ENCODE measurements at regions not wholly inside any gene's neighbourhood (a gene's known extent, or its start where the extent isn't known, plus 50 kb on each side); places are given as distances from the start of the nearest gene placed in this dataset.

DNA sequence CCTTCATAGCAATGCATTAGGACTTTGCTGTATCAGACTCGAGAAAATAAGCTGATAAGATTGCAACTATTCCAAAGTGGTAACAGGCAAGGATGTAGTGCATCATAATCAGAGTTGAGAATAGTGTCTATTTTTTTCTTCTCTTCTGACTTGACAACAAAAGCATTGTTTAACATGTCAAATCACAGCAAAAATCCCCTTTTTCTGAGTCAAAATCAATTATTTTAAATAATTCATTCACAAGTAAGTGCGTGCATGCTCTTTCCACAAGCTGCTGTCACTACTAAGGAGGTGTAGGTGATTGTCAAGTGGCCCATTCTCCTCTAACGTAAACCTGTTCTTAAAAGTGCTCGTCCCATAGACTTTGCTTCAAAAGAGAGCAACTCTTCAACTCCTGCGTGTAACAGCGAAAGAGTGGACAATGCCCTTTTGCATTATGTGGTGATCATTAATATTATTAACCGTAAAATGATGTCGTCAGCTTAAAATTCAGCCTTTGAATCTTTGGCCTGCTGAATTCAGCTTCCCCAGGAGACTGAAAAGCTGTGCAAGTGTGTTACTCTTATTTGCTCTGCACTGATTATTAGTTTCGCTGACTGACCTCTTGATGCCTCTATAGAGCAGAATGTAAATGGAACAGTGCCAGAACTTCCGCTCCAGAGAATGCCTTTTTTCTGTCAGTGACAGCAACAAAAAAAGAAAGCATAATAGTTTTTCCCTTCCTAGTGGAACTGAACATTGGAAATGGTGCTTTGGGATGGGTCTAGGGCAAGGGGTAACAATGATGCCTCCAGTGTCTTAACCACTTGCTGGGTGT is 680.8 kb upstream of the SEMA6A start:
- Histone ChIP-seq H3K27ac (ENCODE audit: low read depth in 2 of 2, low read length in 1 of 2) (no peak overlapping the region), H3K36me3 (ENCODE audit: control insufficient read depth in 2 of 2, insufficient read depth in 2 of 2, low read length in 1 of 2) (no peaks in the 10 kb centered on the region), H3K4me1 (ENCODE audit: control insufficient read depth in 2 of 2, insufficient read depth in 2 of 2, low read length in 1 of 2) (no peaks in the 10 kb centered on the region), H3K27me3 (ENCODE audit: control insufficient read depth in 1 of 2, insufficient read depth in 2 of 2, low read length in 2 of 2) (no peaks in the 10 kb centered on the region), H3K9me3 (ENCODE audit: control insufficient read depth in 2 of 2, insufficient read depth in 1 of 2, low read depth in 1 of 2, low read length in 1 of 2) (no peaks in the 10 kb centered on the region), H3K4me3 (ENCODE audit: low read depth in 1 of 2, low read length in 2 of 2) (no peak overlapping the region)
- WGBS, 2 donors, result 81 to 83% methylated on average over 10 of the region's 10 CpGs

DNA sequence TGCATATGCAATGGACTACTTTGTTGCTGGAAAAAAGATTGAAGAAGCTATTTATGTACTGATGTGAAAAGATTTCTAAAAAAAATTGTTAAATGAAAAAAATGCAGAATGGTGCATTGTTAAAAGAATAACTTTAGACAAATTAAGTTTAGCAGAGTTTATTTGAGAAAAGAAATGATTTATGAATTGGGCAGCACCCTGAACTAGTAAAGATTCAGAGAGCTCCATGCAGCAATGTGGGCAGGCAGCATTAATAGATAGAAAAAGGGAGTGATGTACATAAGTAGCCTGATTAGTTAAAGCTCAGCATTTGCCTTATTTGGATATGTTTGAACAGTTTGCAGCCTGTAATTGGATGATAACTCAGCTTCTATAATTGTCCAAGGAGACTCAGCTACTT is 677.9 kb upstream of the SEMA6A start:
- no peaks in the 10 kb centered on the region for H3K27me3 ChIP-seq (ENCODE audit: control insufficient read depth in 1 of 2, insufficient read depth in 2 of 2, low read length in 2 of 2)
- H3K36me3 ChIP-seq (ENCODE audit: control insufficient read depth in 2 of 2, insufficient read depth in 2 of 2, low read length in 1 of 2), result no peaks in the 10 kb centered on the region
- H3K9me3 ChIP-seq (ENCODE audit: control insufficient read depth in 2 of 2, insufficient read depth in 1 of 2, low read depth in 1 of 2, low read length in 1 of 2), result no peaks in the 10 kb centered on the region
- H3K4me3 ChIP-seq (ENCODE audit: low read depth in 1 of 2, low read length in 2 of 2), result no peak overlapping the region
- no peaks in the 10 kb centered on the region for H3K4me1 ChIP-seq (ENCODE audit: control insufficient read depth in 2 of 2, insufficient read depth in 2 of 2, low read length in 1 of 2)
- H3K27ac ChIP-seq (ENCODE audit: low read depth in 2 of 2, low read length in 1 of 2), result no peak overlapping the region

GRCh38 chr5:117249086-117249815 is 674.6 kb upstream of the SEMA6A start:
- H3K36me3 ChIP-seq (ENCODE audit: control insufficient read depth in 2 of 2, insufficient read depth in 2 of 2, low read length in 1 of 2), result no peaks in the 10 kb centered on the region
- H3K27me3 ChIP-seq (ENCODE audit: control insufficient read depth in 1 of 2, insufficient read depth in 2 of 2, low read length in 2 of 2), result no peaks in the 10 kb centered on the region
- no peaks in the 10 kb centered on the region for H3K9me3 ChIP-seq (ENCODE audit: control insufficient read depth in 2 of 2, insufficient read depth in 1 of 2, low read depth in 1 of 2, low read length in 1 of 2)
- WGBS, 2 donors, result 80 to 86% methylated on average over 5 of the region's 5 CpGs
- H3K4me3 ChIP-seq (ENCODE audit: low read depth in 1 of 2, low read length in 2 of 2), result no peak overlapping the region
- no peak overlapping the region for H3K27ac ChIP-seq (ENCODE audit: low read depth in 2 of 2, low read length in 1 of 2)
- no peaks in the 10 kb centered on the region for H3K4me1 ChIP-seq (ENCODE audit: control insufficient read depth in 2 of 2, insufficient read depth in 2 of 2, low read length in 1 of 2)

- H3K27me3 ChIP-seq (ENCODE audit: control insufficient read depth in 1 of 2, insufficient read depth in 2 of 2, low read length in 2 of 2), result no peaks in the 10 kb centered on the region
- H3K4me3 ChIP-seq (ENCODE audit: low read depth in 1 of 2, low read length in 2 of 2), result no peak overlapping the region
- H3K4me1 ChIP-seq (ENCODE audit: control insufficient read depth in 2 of 2, insufficient read depth in 2 of 2, low read length in 1 of 2), result no peaks in the 10 kb centered on the region
- H3K27ac ChIP-seq (ENCODE audit: low read depth in 2 of 2, low read length in 1 of 2), result no peak overlapping the region
- peaks cover under 1 to 2% of the 10 kb centered on the region in 2 donors for H3K9me3 ChIP-seq (ENCODE audit: control insufficient read depth in 2 of 2, insufficient read depth in 1 of 2, low read depth in 1 of 2, low read length in 1 of 2)
- no peaks in the 10 kb centered on the region for H3K36me3 ChIP-seq (ENCODE audit: control insufficient read depth in 2 of 2, insufficient read depth in 2 of 2, low read length in 1 of 2)
These were observed 671.8 kb upstream of the SEMA6A start for GRCh38 chr5:117246424-117246823.

- 71 to 76% methylated on average over 1 of the region's 1 CpG for WGBS, 2 donors
- H3K4me3 ChIP-seq (ENCODE audit: low read depth in 1 of 2, low read length in 2 of 2), result no peak overlapping the region
- H3K9me3 ChIP-seq (ENCODE audit: control insufficient read depth in 2 of 2, insufficient read depth in 1 of 2, low read depth in 1 of 2, low read length in 1 of 2), result peaks cover 3 to 4% of the 10 kb centered on the region in 2 donors
- H3K36me3 ChIP-seq (ENCODE audit: control insufficient read depth in 2 of 2, insufficient read depth in 2 of 2, low read length in 1 of 2), result no peaks in the 10 kb centered on the region
- no peaks in the 10 kb centered on the region for H3K27me3 ChIP-seq (ENCODE audit: control insufficient read depth in 1 of 2, insufficient read depth in 2 of 2, low read length in 2 of 2)
- H3K4me1 ChIP-seq (ENCODE audit: control insufficient read depth in 2 of 2, insufficient read depth in 2 of 2, low read length in 1 of 2), result no peaks in the 10 kb centered on the region
- H3K27ac ChIP-seq (ENCODE audit: low read depth in 2 of 2, low read length in 1 of 2), result no peak overlapping the region
These were observed 670.5 kb upstream of the SEMA6A start for GRCh38 chr5:117245130-117245529.

- Histone ChIP-seq H3K27ac (ENCODE audit: low read depth in 2 of 2, low read length in 1 of 2) (no peak overlapping the region), H3K36me3 (ENCODE audit: control insufficient read depth in 2 of 2, insufficient read depth in 2 of 2, low read length in 1 of 2) (no peaks in the 10 kb centered on the region), H3K9me3 (ENCODE audit: control insufficient read depth in 2 of 2, insufficient read depth in 1 of 2, low read depth in 1 of 2, low read length in 1 of 2) (peaks cover 3 to 4% of the 10 kb centered on the region in 2 donors), H3K4me1 (ENCODE audit: control insufficient read depth in 2 of 2, insufficient read depth in 2 of 2, low read length in 1 of 2) (no peaks in the 10 kb centered on the region), H3K27me3 (ENCODE audit: control insufficient read depth in 1 of 2, insufficient read depth in 2 of 2, low read length in 2 of 2) (no peaks in the 10 kb centered on the region), H3K4me3 (ENCODE audit: low read depth in 1 of 2, low read length in 2 of 2) (no peak overlapping the region)
- WGBS, 2 donors, result 63 to 87% methylated on average over 2 of the region's 2 CpGs
These were observed 667.4 kb upstream of the SEMA6A start for GRCh38 chr5:117242028-117242427.

GRCh38 chr5:117236941-117237340 is 662.3 kb upstream of the SEMA6A start:
- peaks cover 3 to 4% of the 10 kb centered on the region in 2 donors for H3K9me3 ChIP-seq (ENCODE audit: control insufficient read depth in 2 of 2, insufficient read depth in 1 of 2, low read depth in 1 of 2, low read length in 1 of 2)
- no peaks in the 10 kb centered on the region for H3K4me1 ChIP-seq (ENCODE audit: control insufficient read depth in 2 of 2, insufficient read depth in 2 of 2, low read length in 1 of 2)
- H3K27me3 ChIP-seq (ENCODE audit: control insufficient read depth in 1 of 2, insufficient read depth in 2 of 2, low read length in 2 of 2), result no peaks in the 10 kb centered on the region
- no peak overlapping the region for H3K4me3 ChIP-seq (ENCODE audit: low read depth in 1 of 2, low read length in 2 of 2)
- 62 to 73% methylated on average over 3 of the region's 3 CpGs for WGBS, 2 donors
- H3K36me3 ChIP-seq (ENCODE audit: control insufficient read depth in 2 of 2, insufficient read depth in 2 of 2, low read length in 1 of 2), result no peaks in the 10 kb centered on the region
- no peak overlapping the region for H3K27ac ChIP-seq (ENCODE audit: low read depth in 2 of 2, low read length in 1 of 2)

DNA sequence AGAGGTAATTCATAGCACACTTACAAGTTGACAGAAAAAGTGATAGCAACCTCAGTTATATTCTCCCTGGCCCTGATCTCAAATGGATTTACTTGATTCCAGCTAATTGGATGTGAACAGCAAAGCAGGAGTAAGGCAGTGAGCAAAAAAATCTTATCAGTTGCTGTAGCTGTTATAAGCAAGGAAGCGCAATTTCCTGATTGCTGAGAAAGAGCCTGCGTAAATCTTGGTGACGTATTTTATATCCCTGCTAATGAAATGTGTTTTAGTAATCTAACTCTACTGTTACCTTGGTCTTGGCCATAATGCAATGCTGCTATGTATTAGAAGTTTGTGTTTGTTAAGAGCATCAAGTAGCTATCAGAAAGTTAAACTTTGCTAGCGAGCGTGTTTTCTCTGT is 661.2 kb upstream of the SEMA6A start:
- no peaks in the 10 kb centered on the region for H3K4me1 ChIP-seq (ENCODE audit: control insufficient read depth in 2 of 2, insufficient read depth in 2 of 2, low read length in 1 of 2)
- no peaks in the 10 kb centered on the region for H3K9me3 ChIP-seq (ENCODE audit: control insufficient read depth in 2 of 2, insufficient read depth in 1 of 2, low read depth in 1 of 2, low read length in 1 of 2)
- WGBS, 2 donors, result 77 to 88% methylated on average over 5 of the region's 5 CpGs
- no peaks in the 10 kb centered on the region for H3K36me3 ChIP-seq (ENCODE audit: control insufficient read depth in 2 of 2, insufficient read depth in 2 of 2, low read length in 1 of 2)
- no peak overlapping the region for H3K27ac ChIP-seq (ENCODE audit: low read depth in 2 of 2, low read length in 1 of 2)
- H3K4me3 ChIP-seq (ENCODE audit: low read depth in 1 of 2, low read length in 2 of 2), result no peak overlapping the region
- H3K27me3 ChIP-seq (ENCODE audit: control insufficient read depth in 1 of 2, insufficient read depth in 2 of 2, low read length in 2 of 2), result no peaks in the 10 kb centered on the region

- H3K27me3 ChIP-seq (ENCODE audit: control insufficient read depth in 1 of 2, insufficient read depth in 2 of 2, low read length in 2 of 2), result no peaks in the 10 kb centered on the region
These were observed 655.8 kb upstream of the SEMA6A start for GRCh38 chr5:117230375-117230774.

GRCh38 chr5:117220730-117221129 is 646.1 kb upstream of the SEMA6A start:
- H3K27me3 ChIP-seq (ENCODE audit: control insufficient read depth in 1 of 2, insufficient read depth in 2 of 2, low read length in 2 of 2), result no peaks in the 10 kb centered on the region
- H3K27ac ChIP-seq (ENCODE audit: low read depth in 2 of 2, low read length in 1 of 2), result no peak overlapping the region
- 38 to 42% methylated on average over 1 of the region's 1 CpG for WGBS, 2 donors
- H3K36me3 ChIP-seq (ENCODE audit: control insufficient read depth in 2 of 2, insufficient read depth in 2 of 2, low read length in 1 of 2), result no peaks in the 10 kb centered on the region
- H3K4me1 ChIP-seq (ENCODE audit: control insufficient read depth in 2 of 2, insufficient read depth in 2 of 2, low read length in 1 of 2), result no peaks in the 10 kb centered on the region
- H3K9me3 ChIP-seq (ENCODE audit: control insufficient read depth in 2 of 2, insufficient read depth in 1 of 2, low read depth in 1 of 2, low read length in 1 of 2), result no peaks in the 10 kb centered on the region
- H3K4me3 ChIP-seq (ENCODE audit: low read depth in 1 of 2, low read length in 2 of 2), result no peak overlapping the region

More at GRCh38 chr5:117230375-117230774, 655.8 kb upstream of the SEMA6A start:
- Histone ChIP-seq H3K27ac (ENCODE audit: low read depth in 2 of 2, low read length in 1 of 2) (no peak overlapping the region), H3K9me3 (ENCODE audit: control insufficient read depth in 2 of 2, insufficient read depth in 1 of 2, low read depth in 1 of 2, low read length in 1 of 2) (no peaks in the 10 kb centered on the region), H3K36me3 (ENCODE audit: control insufficient read depth in 2 of 2, insufficient read depth in 2 of 2, low read length in 1 of 2) (no peaks in the 10 kb centered on the region), H3K4me3 (ENCODE audit: low read depth in 1 of 2, low read length in 2 of 2) (no peak overlapping the region), H3K4me1 (ENCODE audit: control insufficient read depth in 2 of 2, insufficient read depth in 2 of 2, low read length in 1 of 2) (no peaks in the 10 kb centered on the region)
- 77 to 80% methylated on average over 3 of the region's 3 CpGs for WGBS, 2 donors
